ENCODE measurements at regions not wholly inside any gene's neighbourhood (a gene's known extent, or its start where the extent isn't known, plus 50 kb on each side); places are given as distances from the start of the nearest gene placed in this dataset.

DNA sequence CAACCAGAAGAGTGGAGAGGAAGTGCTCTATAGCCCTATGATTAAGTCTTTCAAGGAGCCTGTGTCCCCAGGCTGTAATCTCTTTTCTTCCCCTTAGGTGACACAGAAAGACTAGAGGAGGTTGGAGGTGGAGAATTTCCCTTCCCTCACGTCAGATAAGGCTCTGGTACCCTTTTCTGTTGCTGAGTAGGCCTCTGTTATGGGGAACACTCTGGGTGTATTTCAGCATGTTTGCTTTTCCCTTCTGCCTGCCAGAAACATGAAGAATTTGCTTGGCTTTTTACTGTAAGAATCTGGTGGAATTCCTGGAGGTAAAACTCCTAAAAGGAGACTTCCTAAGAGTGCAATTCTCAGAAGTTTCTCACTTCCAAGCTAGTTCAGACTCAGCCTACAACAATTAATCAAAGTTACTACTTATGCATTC lies 58.3 kb downstream of the SIX1 start:
- no peak overlapping the region for H3K4me3 ChIP-seq (ENCODE audit: low read depth, low read length)
- no peak for DNase-seq (ENCODE audit: low read depth)
- TF ChIP-seq, protein P1, sequence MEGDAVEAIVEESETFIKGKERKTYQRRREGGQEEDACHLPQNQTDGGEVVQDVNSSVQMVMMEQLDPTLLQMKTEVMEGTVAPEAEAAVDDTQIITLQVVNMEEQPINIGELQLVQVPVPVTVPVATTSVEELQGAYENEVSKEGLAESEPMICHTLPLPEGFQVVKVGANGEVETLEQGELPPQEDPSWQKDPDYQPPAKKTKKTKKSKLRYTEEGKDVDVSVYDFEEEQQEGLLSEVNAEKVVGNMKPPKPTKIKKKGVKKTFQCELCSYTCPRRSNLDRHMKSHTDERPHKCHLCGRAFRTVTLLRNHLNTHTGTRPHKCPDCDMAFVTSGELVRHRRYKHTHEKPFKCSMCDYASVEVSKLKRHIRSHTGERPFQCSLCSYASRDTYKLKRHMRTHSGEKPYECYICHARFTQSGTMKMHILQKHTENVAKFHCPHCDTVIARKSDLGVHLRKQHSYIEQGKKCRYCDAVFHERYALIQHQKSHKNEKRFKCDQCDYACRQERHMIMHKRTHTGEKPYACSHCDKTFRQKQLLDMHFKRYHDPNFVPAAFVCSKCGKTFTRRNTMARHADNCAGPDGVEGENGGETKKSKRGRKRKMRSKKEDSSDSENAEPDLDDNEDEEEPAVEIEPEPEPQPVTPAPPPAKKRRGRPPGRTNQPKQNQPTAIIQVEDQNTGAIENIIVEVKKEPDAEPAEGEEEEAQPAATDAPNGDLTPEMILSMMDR (conservative IDR thresholded peaks at IDR 0.05; ENCODE audit: low read depth, low read length), result no peak
